ENCODE measurements at regions not wholly inside any gene's neighbourhood (a gene's known extent, or its start where the extent isn't known, plus 50 kb on each side); places are given as distances from the start of the nearest gene placed in this dataset.

- TF ChIP-seq CTCF (IDR thresholded peaks at IDR 0.05; ENCODE audit: extremely low read depth in 1 of 2, insufficient read depth in 1 of 2, low read depth in 1 of 2, low read length in 2 of 2) (no peak), POLR2A (IDR thresholded peaks at IDR 0.05; ENCODE audit: low read depth, low read length) (no peak), FOS (IDR thresholded peaks at IDR 0.05; ENCODE audit: borderline replicate concordance, insufficient read depth, low read length) (no peak), POLR2AphosphoS5 (IDR thresholded peaks at IDR 0.05; ENCODE audit: insufficient read depth, low read depth, low read length) (no peak), EZH2 (IDR thresholded peaks at IDR 0.05; ENCODE audit: borderline replicate concordance, low read depth, low read length, severe bottlenecking) (no peak), MYC (IDR thresholded peaks at IDR 0.05; ENCODE audit: low read depth, low read length) (no peak)
These were observed 70.9 kb upstream of the ERBB4 start for GRCh38 chr2:212609479-212609878.
